Smooth muscle cell (in vitro differentiated cells): ENCODE measurements at regions not wholly inside any gene's neighbourhood (a gene's known extent, or its start where the extent isn't known, plus 50 kb on each side); places are given as distances from the start of the nearest gene placed in this dataset.

Source experiments
- DNase-seq: peaks from one replicate; lab custom pipeline; 2025; ENCODE audit not compliant: unreplicated experiment; lab: John Stamatoyannopoulos, UW
- H2AFZ ChIP-seq: fragments of 200-600 bp; sonication (generic); 2 replicates; pipeline ENCODE4 v1.6.0; 2016; ENCODE audit warnings: antibody characterized with exemption, low read depth, mild to moderate bottlenecking
- H3F3A ChIP-seq: fragments of 200-600 bp; sonication (generic); 2 replicates; pipeline ENCODE4 v1.6.0; 2017; ENCODE audit warnings: antibody characterized with exemption, low read depth
- H3K27ac ChIP-seq: fragments of 200-600 bp; sonication (generic); 2 replicates; pipeline ENCODE4 v1.5.1; 2016; ENCODE audit warnings: low read depth, mild to moderate bottlenecking
- H3K27me3 ChIP-seq: fragments of 200-600 bp; sonication (generic); 2 replicates; pipeline ENCODE4 v1.6.1; 2016; ENCODE audit warnings: low read depth, mild to moderate bottlenecking
- H3K36me3 ChIP-seq: fragments of 200-600 bp; sonication (generic); 2 replicates; pipeline ENCODE4 v1.5.1; 2016; ENCODE audit warnings: low read depth
- H3K4me1 ChIP-seq: fragments of 200-600 bp; sonication (generic); 2 replicates; pipeline ENCODE4 v1.5.1; 2016; ENCODE audit warnings: low read depth
- H3K4me2 ChIP-seq: fragments of 200-600 bp; sonication (generic); 2 replicates; pipeline ENCODE4 v1.6.0; 2016; ENCODE audit warnings: mild to moderate bottlenecking
- H3K4me3 ChIP-seq: fragments of 200-600 bp; sonication (generic); 2 replicates; pipeline ENCODE4 v1.5.1; 2016; ENCODE audit warnings: mild to moderate bottlenecking
- H3K79me2 ChIP-seq: fragments of 200-600 bp; sonication (generic); 2 replicates; pipeline ENCODE4 v1.6.0; 2016; ENCODE audit warnings: low read depth, mild to moderate bottlenecking
- H3K9ac ChIP-seq: fragments of 200-600 bp; sonication (generic); 2 replicates; pipeline ENCODE4 v1.6.0; 2016; ENCODE audit warnings: low read depth
- H3K9me3 ChIP-seq: fragments of 200-600 bp; sonication (generic); replicated peaks from 2 replicates; pipeline ENCODE4 v1.5.1; 2016; ENCODE audit warnings: low read depth
- H4K20me1 ChIP-seq: fragments of 200-600 bp; sonication (generic); 2 replicates; pipeline ENCODE4 v1.6.0; 2016; ENCODE audit warnings: low read depth
- WGBS: methylation state at CpG from one replicate; pipeline ENCODE4 v1.1.7; 2016; ENCODE audit warnings: low lambda C conversion rate; 5-methylcytosine and 5-hydroxymethylcytosine counted together
- TF ChIP-seq, protein P1 (sequence below): fragments of 200-600 bp; sonication (generic); IDR thresholded peaks from 2 replicates; pipeline ENCODE4 v1.5.1; 2017; ENCODE audit warnings: borderline replicate concordance, mild to moderate bottlenecking, antibody characterized with exemption; ENCODE audit not compliant: insufficient read depth, poor library complexity, severe bottlenecking

DNA sequence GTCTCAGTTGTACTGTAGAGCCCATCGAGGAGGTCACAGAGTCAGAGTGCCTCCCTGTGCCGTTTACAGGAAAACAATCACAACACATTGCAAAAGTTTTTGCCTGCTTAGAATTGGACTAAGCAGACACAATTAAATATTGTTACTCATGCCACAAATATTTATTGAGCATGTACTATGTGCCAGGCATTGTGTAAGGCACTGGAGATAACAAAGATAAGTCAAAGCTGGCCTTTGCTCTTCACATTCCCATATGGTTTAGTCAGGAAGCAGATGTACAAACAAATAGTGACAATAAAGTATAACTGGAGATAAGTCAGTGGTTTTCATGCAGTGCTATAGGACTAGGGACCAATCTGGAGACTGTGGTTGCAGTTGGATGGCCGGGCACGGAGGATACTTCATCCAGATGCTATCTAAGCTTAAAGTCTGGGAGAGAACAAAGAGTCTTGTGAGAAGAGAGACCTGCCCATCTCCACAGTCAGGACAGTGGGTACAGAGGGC is 550.7 kb downstream of the INSC start:
- no peaks in the 10 kb centered on the region for H3K9me3 ChIP-seq
- H3K27ac ChIP-seq, result peak overlapping the region; percentile 69
- H3F3A ChIP-seq, result peaks cover 17% of the 10 kb centered on the region
- no peaks in the 10 kb centered on the region for H3K27me3 ChIP-seq
- H2AFZ ChIP-seq, result no peak overlapping the region
- TF ChIP-seq, protein P1, sequence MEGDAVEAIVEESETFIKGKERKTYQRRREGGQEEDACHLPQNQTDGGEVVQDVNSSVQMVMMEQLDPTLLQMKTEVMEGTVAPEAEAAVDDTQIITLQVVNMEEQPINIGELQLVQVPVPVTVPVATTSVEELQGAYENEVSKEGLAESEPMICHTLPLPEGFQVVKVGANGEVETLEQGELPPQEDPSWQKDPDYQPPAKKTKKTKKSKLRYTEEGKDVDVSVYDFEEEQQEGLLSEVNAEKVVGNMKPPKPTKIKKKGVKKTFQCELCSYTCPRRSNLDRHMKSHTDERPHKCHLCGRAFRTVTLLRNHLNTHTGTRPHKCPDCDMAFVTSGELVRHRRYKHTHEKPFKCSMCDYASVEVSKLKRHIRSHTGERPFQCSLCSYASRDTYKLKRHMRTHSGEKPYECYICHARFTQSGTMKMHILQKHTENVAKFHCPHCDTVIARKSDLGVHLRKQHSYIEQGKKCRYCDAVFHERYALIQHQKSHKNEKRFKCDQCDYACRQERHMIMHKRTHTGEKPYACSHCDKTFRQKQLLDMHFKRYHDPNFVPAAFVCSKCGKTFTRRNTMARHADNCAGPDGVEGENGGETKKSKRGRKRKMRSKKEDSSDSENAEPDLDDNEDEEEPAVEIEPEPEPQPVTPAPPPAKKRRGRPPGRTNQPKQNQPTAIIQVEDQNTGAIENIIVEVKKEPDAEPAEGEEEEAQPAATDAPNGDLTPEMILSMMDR, result no peak
- WGBS, result 17% methylated on average over 4 of the region's 4 CpGs
- no peak overlapping the region for H3K4me2 ChIP-seq
- H3K4me3 ChIP-seq, result no peak overlapping the region
- H4K20me1 ChIP-seq, result no peaks in the 10 kb centered on the region
- H3K4me1 ChIP-seq, result peaks cover 25% of the 10 kb centered on the region
- DNase-seq, result no peak
- H3K79me2 ChIP-seq, result no peaks in the 10 kb centered on the region
- H3K9ac ChIP-seq, result no peak overlapping the region
- no peaks in the 10 kb centered on the region for H3K36me3 ChIP-seq

DNA sequence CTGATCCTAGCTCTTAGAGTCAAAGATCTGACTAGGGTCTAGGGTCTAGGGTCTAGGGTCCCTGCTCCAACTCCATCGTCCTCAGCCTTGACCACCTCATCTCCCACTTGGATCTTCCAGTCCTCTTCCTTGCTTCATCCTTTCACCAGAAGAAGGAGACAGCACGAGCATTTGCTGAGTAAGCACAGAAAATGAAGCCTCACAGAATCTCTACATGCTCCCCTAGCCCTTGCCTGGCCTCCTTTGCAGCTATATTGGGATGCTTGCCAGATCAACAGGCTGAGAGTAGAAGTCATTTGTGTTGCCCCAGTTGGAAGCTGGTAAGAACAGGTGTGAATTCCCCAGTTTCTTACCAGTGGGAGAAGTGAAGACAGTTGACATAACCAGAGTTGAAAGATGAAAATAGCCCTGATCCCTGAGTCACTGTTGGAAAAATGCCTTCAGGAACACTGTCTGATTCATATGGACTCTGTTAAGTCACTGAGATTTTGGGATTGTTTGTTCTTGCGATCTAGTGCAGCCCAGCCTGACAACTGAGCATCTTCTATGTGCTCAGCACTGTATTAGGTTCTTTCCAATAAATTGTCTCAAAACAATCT is 552.5 kb downstream of the INSC start:
- WGBS, result 70% methylated on average over 3 of the region's 3 CpGs
- no peaks in the 10 kb centered on the region for H3K36me3 ChIP-seq
- no peaks in the 10 kb centered on the region for H4K20me1 ChIP-seq
- no peak overlapping the region for H2AFZ ChIP-seq
- no peaks in the 10 kb centered on the region for H3K79me2 ChIP-seq
- TF ChIP-seq, protein P1, result no peak
- no peak overlapping the region for H3K4me3 ChIP-seq
- peak overlapping the region; percentile 11 for H3K27ac ChIP-seq
- H3K27me3 ChIP-seq, result no peaks in the 10 kb centered on the region
- H3K4me2 ChIP-seq, result no peak overlapping the region
- no peak for DNase-seq
- peaks cover 29% of the 10 kb centered on the region for H3K4me1 ChIP-seq
- peaks cover 17% of the 10 kb centered on the region for H3F3A ChIP-seq
- H3K9me3 ChIP-seq, result no peaks in the 10 kb centered on the region
- no peak overlapping the region for H3K9ac ChIP-seq

DNA sequence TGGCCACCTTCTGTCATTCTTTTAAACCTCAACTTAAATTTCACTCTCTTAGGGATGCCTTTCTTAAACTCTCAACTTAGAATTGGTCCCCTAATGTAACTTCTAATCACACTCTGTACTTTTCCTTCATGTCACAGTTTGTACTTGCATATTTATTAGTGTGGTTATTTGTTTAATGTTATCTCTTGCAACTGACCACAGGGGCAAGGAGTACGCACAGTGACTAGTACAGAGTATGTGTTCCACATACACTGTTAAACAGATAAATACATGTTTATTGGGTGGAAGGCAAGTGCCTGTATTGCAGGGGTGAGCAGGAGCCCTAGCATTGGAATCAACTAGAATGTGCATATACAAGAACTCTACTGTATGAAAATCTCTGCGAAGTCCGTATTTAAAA is 554.0 kb downstream of the INSC start:
- peaks cover 15% of the 10 kb centered on the region for H3K4me1 ChIP-seq
- H4K20me1 ChIP-seq, result no peaks in the 10 kb centered on the region
- H3K9me3 ChIP-seq, result no peaks in the 10 kb centered on the region
- H3K79me2 ChIP-seq, result no peaks in the 10 kb centered on the region
- 55% methylated on average over 3 of the region's 3 CpGs for whole genome bisulfite sequencing
- no peak overlapping the region for H2AFZ ChIP-seq
- TF ChIP-seq, protein P1, result no peak
- no peaks in the 10 kb centered on the region for H3K27me3 ChIP-seq
- no peak for DNase-seq
- no peak overlapping the region for H3K9ac ChIP-seq
- no peak overlapping the region for H3K4me3 ChIP-seq
- no peak overlapping the region for H3K4me2 ChIP-seq
- H3K27ac ChIP-seq, result no peak overlapping the region
- peaks cover 14% of the 10 kb centered on the region for H3F3A ChIP-seq
- no peaks in the 10 kb centered on the region for H3K36me3 ChIP-seq

DNA sequence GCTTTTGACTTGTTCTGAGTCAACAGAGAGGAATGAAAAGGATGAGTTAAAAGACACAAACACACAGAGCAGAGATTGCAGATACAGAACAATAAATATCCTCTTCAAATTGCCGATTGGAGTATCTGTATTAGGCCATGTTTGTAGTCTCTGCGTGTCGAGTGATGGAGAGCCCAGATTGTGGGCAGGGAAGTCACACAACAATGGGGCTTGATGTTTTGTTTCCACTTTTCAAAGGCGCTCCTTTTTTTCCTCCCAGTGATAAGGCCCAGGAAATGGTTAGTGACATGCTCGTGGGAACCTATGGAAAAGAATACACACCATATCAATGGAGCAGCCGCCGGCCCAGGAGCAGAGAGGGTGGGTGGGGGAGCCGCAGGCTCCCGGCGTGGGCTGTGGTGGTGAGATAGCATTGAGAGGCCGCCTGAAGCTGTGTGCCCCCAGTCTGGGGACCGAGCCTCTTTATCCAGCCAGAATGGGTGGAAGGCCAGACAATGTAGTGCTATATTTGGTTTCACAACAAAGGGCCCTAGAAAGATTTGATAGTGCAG is 555.9 kb downstream of the INSC start:
- TF ChIP-seq, protein P1, result no peak
- no peaks in the 10 kb centered on the region for H3K36me3 ChIP-seq

More for the DNA sequence above, 555.9 kb downstream of the INSC start:
- H3K79me2 ChIP-seq, result no peaks in the 10 kb centered on the region
- H2AFZ ChIP-seq, result peak overlapping the region; percentile 31
- H3K27me3 ChIP-seq, result no peaks in the 10 kb centered on the region
- no peak overlapping the region for H3K9ac ChIP-seq
- peak overlapping the region; percentile 52 for H3K4me2 ChIP-seq
- no peaks in the 10 kb centered on the region for H4K20me1 ChIP-seq
- peaks cover 6% of the 10 kb centered on the region for H3K4me1 ChIP-seq
- DNase-seq, result no peak
- H3K9me3 ChIP-seq, result no peaks in the 10 kb centered on the region
- H3F3A ChIP-seq, result peaks cover 13% of the 10 kb centered on the region
- 23% methylated on average over 12 of the region's 12 CpGs for WGBS
- H3K27ac ChIP-seq, result peak overlapping the region; percentile 37
- no peak overlapping the region for H3K4me3 ChIP-seq
